ENCODE measurements at regions not wholly inside any gene's neighbourhood (a gene's known extent, or its start where the extent isn't known, plus 50 kb on each side); places are given as distances from the start of the nearest gene placed in this dataset.

- Mint-ChIP-seq H3K36me3 (ENCODE audit: low read depth) (no peaks in the 10 kb centered on the region), H3K27ac (no peak overlapping the region), H3K4me1 (no peaks in the 10 kb centered on the region), H3K9me3 (peaks cover 8% of the 10 kb centered on the region), H3K27me3 (no peaks in the 10 kb centered on the region), H3K4me3 (no peak overlapping the region)
- DNase-seq: no peak
- CTCF ChIA-PET: no interaction called here
- POLR2A ChIA-PET: no interaction called here
Measured at GRCh38 chr6:98467091-98467490, 367.3 kb upstream of the POU3F2 start.

GRCh38 chr6:98467902-98468301 is 366.5 kb upstream of the POU3F2 start:
- ChIA-PET POLR2A (no interaction called here), CTCF (no interaction called here)
- no peak for DNase-seq
- peaks cover 8% of the 10 kb centered on the region for H3K9me3 Mint-ChIP-seq
- no peaks in the 10 kb centered on the region for H3K36me3 Mint-ChIP-seq (ENCODE audit: low read depth)
- no peak overlapping the region for H3K27ac Mint-ChIP-seq
- no peaks in the 10 kb centered on the region for H3K4me1 Mint-ChIP-seq
- no peak overlapping the region for H3K4me3 Mint-ChIP-seq
- no peaks in the 10 kb centered on the region for H3K27me3 Mint-ChIP-seq

GRCh38 chr6:98469141-98469540 is 365.2 kb upstream of the POU3F2 start:
- Mint-ChIP-seq H3K9me3 (peaks cover 8% of the 10 kb centered on the region), H3K27me3 (no peaks in the 10 kb centered on the region), H3K4me3 (no peak overlapping the region), H3K4me1 (no peaks in the 10 kb centered on the region), H3K27ac (no peak overlapping the region), H3K36me3 (ENCODE audit: low read depth) (no peaks in the 10 kb centered on the region)
- CTCF ChIA-PET: no interaction called here
- DNase-seq: no peak
- POLR2A ChIA-PET: no interaction called here

GRCh38 chr6:98470821-98471220 is 363.6 kb upstream of the POU3F2 start:
- CTCF ChIA-PET: no interaction called here
- POLR2A ChIA-PET: no interaction called here
- Mint-ChIP-seq H3K4me3 (no peak overlapping the region), H3K9me3 (peaks cover 8% of the 10 kb centered on the region), H3K27me3 (no peaks in the 10 kb centered on the region), H3K36me3 (ENCODE audit: low read depth) (no peaks in the 10 kb centered on the region), H3K27ac (no peak overlapping the region), H3K4me1 (no peaks in the 10 kb centered on the region)
- DNase-seq: no peak

- peaks cover 8% of the 10 kb centered on the region for H3K9me3 Mint-ChIP-seq
- ChIA-PET CTCF (no interaction called here), POLR2A (no interaction called here)
- no peak overlapping the region for H3K4me3 Mint-ChIP-seq
- no peaks in the 10 kb centered on the region for H3K4me1 Mint-ChIP-seq
- H3K27ac Mint-ChIP-seq: no peak overlapping the region
- no peaks in the 10 kb centered on the region for H3K36me3 Mint-ChIP-seq (ENCODE audit: low read depth)
- H3K27me3 Mint-ChIP-seq: no peaks in the 10 kb centered on the region
- DNase-seq: no peak
Measured at GRCh38 chr6:98471444-98471843, 362.9 kb upstream of the POU3F2 start.

- H3K27me3 Mint-ChIP-seq: no peaks in the 10 kb centered on the region
- ChIA-PET CTCF (no interaction called here), POLR2A (no interaction called here)
- peaks cover 2% of the 10 kb centered on the region for H3K9me3 Mint-ChIP-seq
- no peaks in the 10 kb centered on the region for H3K36me3 Mint-ChIP-seq (ENCODE audit: low read depth)
- DNase-seq: no peak
- no peak overlapping the region for H3K4me3 Mint-ChIP-seq
- no peak overlapping the region for H3K27ac Mint-ChIP-seq
- no peaks in the 10 kb centered on the region for H3K4me1 Mint-ChIP-seq
Measured at GRCh38 chr6:98477231-98477630, 357.1 kb upstream of the POU3F2 start.

- no peaks in the 10 kb centered on the region for H3K9me3 Mint-ChIP-seq
- CTCF ChIA-PET: no interaction called here
- no peak overlapping the region for H3K27ac Mint-ChIP-seq
- POLR2A ChIA-PET: no interaction called here
- H3K27me3 Mint-ChIP-seq: no peaks in the 10 kb centered on the region
- no peaks in the 10 kb centered on the region for H3K4me1 Mint-ChIP-seq
- H3K36me3 Mint-ChIP-seq (ENCODE audit: low read depth): no peaks in the 10 kb centered on the region
- no peak for DNase-seq
- H3K4me3 Mint-ChIP-seq: no peak overlapping the region
Measured at GRCh38 chr6:98484696-98485095, 349.7 kb upstream of the POU3F2 start.

- no peak overlapping the region for H3K4me3 Mint-ChIP-seq
- H3K27ac Mint-ChIP-seq: no peak overlapping the region
- H3K27me3 Mint-ChIP-seq: no peaks in the 10 kb centered on the region
- H3K9me3 Mint-ChIP-seq: no peaks in the 10 kb centered on the region
- ChIA-PET POLR2A (no interaction called here), CTCF (no interaction called here)
- H3K4me1 Mint-ChIP-seq: no peaks in the 10 kb centered on the region
- H3K36me3 Mint-ChIP-seq (ENCODE audit: low read depth): no peaks in the 10 kb centered on the region
- no peak for DNase-seq
Measured at GRCh38 chr6:98485593-98485992, 348.8 kb upstream of the POU3F2 start.

- H3K36me3 Mint-ChIP-seq (ENCODE audit: low read depth): no peaks in the 10 kb centered on the region
- no peaks in the 10 kb centered on the region for H3K27me3 Mint-ChIP-seq
- no peaks in the 10 kb centered on the region for H3K9me3 Mint-ChIP-seq
- H3K4me1 Mint-ChIP-seq: no peaks in the 10 kb centered on the region
- H3K27ac Mint-ChIP-seq: no peak overlapping the region
- CTCF ChIA-PET: no interaction called here
- no peak overlapping the region for H3K4me3 Mint-ChIP-seq
- DNase-seq: no peak
- POLR2A ChIA-PET: no interaction called here
Measured at GRCh38 chr6:98486057-98486456, 348.3 kb upstream of the POU3F2 start.

GRCh38 chr6:98487612-98488011 is 346.8 kb upstream of the POU3F2 start:
- ChIA-PET POLR2A (no interaction called here), CTCF (no interaction called here)
- Mint-ChIP-seq H3K4me3 (no peak overlapping the region), H3K4me1 (no peaks in the 10 kb centered on the region), H3K9me3 (no peaks in the 10 kb centered on the region), H3K27ac (no peak overlapping the region), H3K27me3 (no peaks in the 10 kb centered on the region), H3K36me3 (ENCODE audit: low read depth) (no peaks in the 10 kb centered on the region)
- DNase-seq: no peak

GRCh38 chr6:98498144-98498775 is 336.1 kb upstream of the POU3F2 start:
- ChIA-PET CTCF (no interaction called here), POLR2A (no interaction called here)
- Mint-ChIP-seq H3K27me3 (no peaks in the 10 kb centered on the region), H3K27ac (no peak overlapping the region), H3K4me1 (no peaks in the 10 kb centered on the region), H3K4me3 (no peak overlapping the region), H3K36me3 (ENCODE audit: low read depth) (no peaks in the 10 kb centered on the region), H3K9me3 (no peaks in the 10 kb centered on the region)
- DNase-seq: no peak

- no peak overlapping the region for H3K27ac Mint-ChIP-seq
- ChIA-PET POLR2A (no interaction called here), CTCF (no interaction called here)
- no peak overlapping the region for H3K4me3 Mint-ChIP-seq
- no peak for DNase-seq
- H3K27me3 Mint-ChIP-seq: no peaks in the 10 kb centered on the region
- no peaks in the 10 kb centered on the region for H3K36me3 Mint-ChIP-seq (ENCODE audit: low read depth)
- no peaks in the 10 kb centered on the region for H3K9me3 Mint-ChIP-seq
- no peaks in the 10 kb centered on the region for H3K4me1 Mint-ChIP-seq
Measured at GRCh38 chr6:98498866-98499265, 335.5 kb upstream of the POU3F2 start.

GRCh38 chr6:98514073-98514720 is 320.2 kb upstream of the POU3F2 start:
- Mint-ChIP-seq H3K27ac (no peak overlapping the region), H3K4me3 (no peak overlapping the region), H3K27me3 (no peaks in the 10 kb centered on the region), H3K4me1 (no peaks in the 10 kb centered on the region), H3K36me3 (ENCODE audit: low read depth) (no peaks in the 10 kb centered on the region), H3K9me3 (no peaks in the 10 kb centered on the region)
- DNase-seq: no peak
- ChIA-PET CTCF (no interaction called here), POLR2A (no interaction called here)

GRCh38 chr6:98514796-98515195 is 319.6 kb upstream of the POU3F2 start:
- no peak for DNase-seq
- H3K27me3 Mint-ChIP-seq: no peaks in the 10 kb centered on the region
- H3K9me3 Mint-ChIP-seq: no peaks in the 10 kb centered on the region
- ChIA-PET POLR2A (no interaction called here), CTCF (no interaction called here)
- no peaks in the 10 kb centered on the region for H3K4me1 Mint-ChIP-seq
- H3K4me3 Mint-ChIP-seq: no peak overlapping the region
- H3K36me3 Mint-ChIP-seq (ENCODE audit: low read depth): no peaks in the 10 kb centered on the region
- H3K27ac Mint-ChIP-seq: no peak overlapping the region

Measured in activated CD4-positive, alpha-beta T cell treated with anti-CD3 and anti-CD28 coated beads, Interleukin-2, amount 10 ng/mL, durations not matched to agents 7 days and 5 days (primary cell).